ENCODE measurements at regions not wholly inside any gene's neighbourhood (a gene's known extent, or its start where the extent isn't known, plus 50 kb on each side); places are given as distances from the start of the nearest gene placed in this dataset.

DNA sequence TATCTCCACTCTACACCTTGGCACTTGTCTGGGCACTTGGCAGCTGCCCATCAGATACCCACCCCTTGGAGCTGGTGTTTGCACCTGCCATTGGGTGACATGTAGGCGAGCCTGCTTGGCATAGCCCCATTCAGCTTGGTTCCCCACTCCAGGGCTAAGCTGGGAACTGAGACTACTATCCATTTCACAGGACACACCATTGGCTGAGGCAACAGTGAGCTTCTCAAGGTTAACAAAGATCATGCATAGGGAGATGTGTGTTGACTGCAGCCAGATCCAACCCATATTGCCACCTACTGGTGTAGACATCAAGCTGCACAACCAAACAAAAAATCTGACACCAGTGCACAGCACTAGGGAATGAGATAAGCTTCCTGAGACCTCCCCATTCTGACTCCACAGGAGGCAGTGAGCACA, 1389.8 kb upstream of the TMEFF2 start:
- TF ChIP-seq EP300 (IDR thresholded peaks at IDR 0.05) (no peak), POLR2AphosphoS5 (IDR thresholded peaks at IDR 0.05) (no peak)
- TF ChIP-seq, protein P1, sequence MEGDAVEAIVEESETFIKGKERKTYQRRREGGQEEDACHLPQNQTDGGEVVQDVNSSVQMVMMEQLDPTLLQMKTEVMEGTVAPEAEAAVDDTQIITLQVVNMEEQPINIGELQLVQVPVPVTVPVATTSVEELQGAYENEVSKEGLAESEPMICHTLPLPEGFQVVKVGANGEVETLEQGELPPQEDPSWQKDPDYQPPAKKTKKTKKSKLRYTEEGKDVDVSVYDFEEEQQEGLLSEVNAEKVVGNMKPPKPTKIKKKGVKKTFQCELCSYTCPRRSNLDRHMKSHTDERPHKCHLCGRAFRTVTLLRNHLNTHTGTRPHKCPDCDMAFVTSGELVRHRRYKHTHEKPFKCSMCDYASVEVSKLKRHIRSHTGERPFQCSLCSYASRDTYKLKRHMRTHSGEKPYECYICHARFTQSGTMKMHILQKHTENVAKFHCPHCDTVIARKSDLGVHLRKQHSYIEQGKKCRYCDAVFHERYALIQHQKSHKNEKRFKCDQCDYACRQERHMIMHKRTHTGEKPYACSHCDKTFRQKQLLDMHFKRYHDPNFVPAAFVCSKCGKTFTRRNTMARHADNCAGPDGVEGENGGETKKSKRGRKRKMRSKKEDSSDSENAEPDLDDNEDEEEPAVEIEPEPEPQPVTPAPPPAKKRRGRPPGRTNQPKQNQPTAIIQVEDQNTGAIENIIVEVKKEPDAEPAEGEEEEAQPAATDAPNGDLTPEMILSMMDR (IDR thresholded peaks at IDR 0.05) = peak in 1 of 7 experiments; percentile 16

All from stomach (tissue), 4 donors.